H1 (cell line): ENCODE measurements at regions not wholly inside any gene's neighbourhood (a gene's known extent, or its start where the extent isn't known, plus 50 kb on each side); places are given as distances from the start of the nearest gene placed in this dataset.

Experiments
- CTCF ChIA-PET: fragments of 300-600 bp; sonication (Branson Sonifier 250); formaldehyde crosslinking; loops from one replicate; lab custom pipeline; 2021; ENCODE audit not compliant: partially characterized antibody; lab: Charles Lee
- POLR2A ChIA-PET: fragments of 300-600 bp; sonication (Branson Sonifier 250); formaldehyde crosslinking; loops from one replicate; lab custom pipeline; 2021; ENCODE audit warnings: inconsistent platforms; ENCODE audit not compliant: partially characterized antibody; lab: Charles Lee
- DNase-seq, 2 experiments: peaks; one replicate each; pipeline versions ENCODE4 v3.0.0 to v3.0.0-alpha.2; 2010 to 2022; ENCODE audit warnings: low spot score in 2 of 2, low read depth in 1 of 2, mixed read lengths in 1 of 2
- FAIRE-seq: peaks from 2 replicates; lab custom pipeline; 2011; peaks lifted over from hg19 to GRCh38; lab: Jason Lieb, UNC
- H2AFZ ChIP-seq: 2 replicates; pipeline ENCODE4 v1.8.1; 2012; ENCODE audit warnings: low read length, inconsistent platforms
- H2AK5ac ChIP-seq: 2 replicates; pipeline ENCODE4 v1.6.1; 2013; ENCODE audit warnings: low read depth, low read length
- H2BK120ac ChIP-seq: replicated peaks from 2 replicates; pipeline ENCODE3; 2013; ENCODE audit warnings: low read depth, low read length, inconsistent platforms
- H2BK12ac ChIP-seq: 2 replicates; pipeline ENCODE4 v1.6.1; 2013; ENCODE audit warnings: low read depth, low read length
- H2BK15ac ChIP-seq: 2 replicates; pipeline ENCODE4 v1.6.1; 2013; ENCODE audit warnings: low read length
- H2BK20ac ChIP-seq: 2 replicates; pipeline ENCODE4 v1.6.1; 2013; ENCODE audit warnings: low read length
- H2BK5ac ChIP-seq: 2 replicates; pipeline ENCODE4 v1.6.1; 2013; ENCODE audit warnings: low read depth, low read length
- H3K14ac ChIP-seq: 2 replicates; pipeline ENCODE4 v1.6.1; 2013; ENCODE audit warnings: inconsistent platforms; ENCODE audit not compliant: insufficient read length
- H3K18ac ChIP-seq: 2 replicates; pipeline ENCODE4 v1.6.1; 2013; ENCODE audit warnings: low read length; ENCODE audit errors: extremely low read depth
- H3K23ac ChIP-seq: 2 replicates; pipeline ENCODE4 v1.6.1; 2013; ENCODE audit warnings: inconsistent platforms; ENCODE audit not compliant: insufficient read length
- H3K23me2 ChIP-seq: 2 replicates; pipeline ENCODE4 v1.6.1; 2013; ENCODE audit warnings: low read depth, low read length
- H3K27ac ChIP-seq: 2 replicates; pipeline ENCODE4 v1.6.1; 2011; ENCODE audit warnings: low read depth, low read length, inconsistent platforms
- H3K27me3 ChIP-seq, 4 experiments: replicated peaks in 1 of 4; 1 replicate in 1 of 4; 2 replicates in 3 of 4; pipeline versions ENCODE4 v1.6.1 to v1.8.1; 2011 to 2013; ENCODE audit warnings: low read length in 3 of 4, mild to moderate bottlenecking in 3 of 4, inconsistent platforms in 2 of 4, mixed read lengths in 2 of 4, moderate library complexity in 1 of 4; ENCODE audit not compliant: control insufficient read depth in 3 of 4, insufficient read depth in 3 of 4; ENCODE audit errors: extremely low read depth in 1 of 4
- H3K36me3 ChIP-seq, 4 experiments: 2 replicates each; pipeline versions ENCODE4 v1.6.1 to v1.8.1; 2011 to 2013; ENCODE audit warnings: mild to moderate bottlenecking in 4 of 4, low read length in 3 of 4, moderate library complexity in 2 of 4, control low read depth in 1 of 4, inconsistent platforms in 1 of 4; ENCODE audit not compliant: insufficient read depth in 4 of 4, control insufficient read depth in 2 of 4
- H3K4ac ChIP-seq: replicated peaks from 2 replicates; pipeline ENCODE3; 2013; ENCODE audit warnings: low read length, low read depth, mixed read lengths, inconsistent platforms; ENCODE audit not compliant: insufficient read length
- H3K4me1 ChIP-seq, 4 experiments: replicated peaks in 1 of 4; 1 replicate in 1 of 4; 2 replicates in 3 of 4; pipeline versions ENCODE4 v1.6.1 to v1.8.1; 2011 to 2013; ENCODE audit warnings: low read length in 3 of 4, inconsistent platforms in 2 of 4, mixed read lengths in 1 of 4; ENCODE audit not compliant: insufficient read depth in 4 of 4, control insufficient read depth in 3 of 4
- H3K4me2 ChIP-seq, 2 experiments: 2 replicates each; pipeline versions ENCODE4 v1.6.1 to v1.8.1; 2011 to 2013; ENCODE audit warnings: low read depth in 2 of 2, low read length in 2 of 2, control low read depth in 1 of 2, inconsistent platforms in 1 of 2, mild to moderate bottlenecking in 1 of 2; ENCODE audit not compliant: insufficient read depth in 1 of 2
- H3K4me3 ChIP-seq, 4 experiments: fragments of 200-600, 300-600 bp in 1 of 4; sonication (generic), shearing (Covaris generic), sonication (Bioruptor Twin) in 1 of 4; 2 replicates each; pipeline versions ENCODE4 v1.5.1 to v1.8.1; 2011 to 2016; ENCODE audit warnings: low read length in 4 of 4, low read depth in 3 of 4, control low read depth in 2 of 4, inconsistent platforms in 2 of 4, mild to moderate bottlenecking in 2 of 4, mixed read lengths in 1 of 4, moderate library complexity in 1 of 4; ENCODE audit not compliant: insufficient read depth in 2 of 4; ENCODE audit errors: extremely low read depth in 1 of 4
- H3K56ac ChIP-seq: replicated peaks from 2 replicates; pipeline ENCODE3; 2013; ENCODE audit warnings: low read depth, mild to moderate bottlenecking, mixed read lengths, low read length, inconsistent platforms; ENCODE audit not compliant: insufficient read length
- H3K79me1 ChIP-seq: 2 replicates; pipeline ENCODE4 v1.6.1; 2013; ENCODE audit warnings: low read depth, low read length, control low read depth
- H3K79me2 ChIP-seq, 2 experiments: 2 replicates each; pipeline versions ENCODE4 v1.6.1 to v1.8.1; 2012 to 2013; ENCODE audit warnings: low read length in 2 of 2, mild to moderate bottlenecking in 2 of 2, inconsistent platforms in 1 of 2; ENCODE audit not compliant: insufficient read depth in 2 of 2, control insufficient read depth in 1 of 2
- H3K9ac ChIP-seq, 4 experiments: replicated peaks in 1 of 4; 1 replicate in 1 of 4; 2 replicates in 3 of 4; pipeline versions ENCODE4 v1.6.1 to v1.8.1; 2011 to 2013; ENCODE audit warnings: low read depth in 3 of 4, low read length in 3 of 4, control low read depth in 2 of 4, mild to moderate bottlenecking in 2 of 4, moderate library complexity in 2 of 4, inconsistent platforms in 1 of 4; ENCODE audit errors: extremely low read depth in 1 of 4
- H3K9me3 ChIP-seq, 2 experiments: 2 replicates each; pipeline versions ENCODE4 v1.6.1 to v1.8.1; 2012 to 2013; ENCODE audit warnings: mild to moderate bottlenecking in 2 of 2, moderate library complexity in 2 of 2, control low read depth in 1 of 2, inconsistent platforms in 1 of 2, low read depth in 1 of 2, low read length in 1 of 2, mixed read lengths in 1 of 2; ENCODE audit not compliant: insufficient read depth in 2 of 2
- H4K20me1 ChIP-seq, 2 experiments: replicated peaks in 1 of 2; 2 replicates each; pipeline versions ENCODE3 to v1.8.1; 2011 to 2013; ENCODE audit warnings: inconsistent platforms in 2 of 2, low read length in 2 of 2, mild to moderate bottlenecking in 1 of 2; ENCODE audit not compliant: insufficient read depth in 2 of 2, control insufficient read depth in 1 of 2
- H4K5ac ChIP-seq: 2 replicates; pipeline ENCODE4 v1.6.1; 2013; ENCODE audit warnings: low read length, low read depth, mixed read lengths, inconsistent platforms; ENCODE audit not compliant: insufficient read length
- H4K8ac ChIP-seq: 2 replicates; pipeline ENCODE4 v1.8.0; 2013; ENCODE audit warnings: mild to moderate bottlenecking, moderate library complexity, low read length, inconsistent platforms; ENCODE audit not compliant: insufficient read depth; ENCODE audit errors: extremely low read depth
- H4K91ac ChIP-seq: replicated peaks from 2 replicates; pipeline ENCODE3; 2013; ENCODE audit warnings: low read length, mixed read lengths, inconsistent platforms; ENCODE audit not compliant: insufficient read length
- BACH1 ChIP-seq: IDR thresholded peaks from 2 replicates; pipeline ENCODE4 v1.6.1; 2012; ENCODE audit warnings: low read length, improper control_type of control experiment
- FOSL1 ChIP-seq: IDR thresholded peaks from 2 replicates; pipeline ENCODE4 v1.6.1; 2011; ENCODE audit warnings: mild to moderate bottlenecking, low read depth, low read length, moderate library complexity; ENCODE audit not compliant: insufficient read depth
- KDM5A ChIP-seq: fragments of 200-600 bp; IDR thresholded peaks from 2 replicates; pipeline ENCODE4 v1.7.1; 2012; ENCODE audit warnings: mild to moderate bottlenecking, low read length, inconsistent platforms, mixed read lengths
- NANOG ChIP-seq: IDR thresholded peaks from 2 replicates; pipeline ENCODE4 v1.6.1; 2011; ENCODE audit warnings: low read length, low read depth, mild to moderate bottlenecking, inconsistent platforms; ENCODE audit not compliant: insufficient read depth, poor library complexity, severe bottlenecking
- NRF1 ChIP-seq: IDR thresholded peaks from 2 replicates; pipeline ENCODE4 v1.6.1; 2011; ENCODE audit warnings: mild to moderate bottlenecking, low read depth, low read length, improper control_type of control experiment
- RAD21 ChIP-seq, 2 experiments: IDR thresholded peaks in 1 of 2; conservative IDR thresholded peaks in 1 of 2; 2 replicates each; pipeline ENCODE4 v1.6.1; 2011; ENCODE audit warnings: low read depth in 2 of 2, low read length in 2 of 2, improper control_type of control experiment in 1 of 2, inconsistent platforms in 1 of 2, mild to moderate bottlenecking in 1 of 2, moderate library complexity in 1 of 2
- RNF2 ChIP-seq: fragments of 200-900, 300-1000 bp; sonication (generic); IDR thresholded peaks from 2 replicates; pipeline ENCODE4 v1.7.1; 2016; ENCODE audit warnings: borderline replicate concordance, low read depth, mild to moderate bottlenecking, antibody characterized with exemption, low read length; ENCODE audit not compliant: poor library complexity, severe bottlenecking; ENCODE audit errors: missing control alignments
- TAF1 ChIP-seq: IDR thresholded peaks from 2 replicates; pipeline ENCODE4 v1.6.1; 2011; ENCODE audit warnings: mild to moderate bottlenecking, low read depth, low read length
- WGBS, 2 experiments: shearing (Covaris generic) in 1 of 2; methylation state at CpG; one replicate each; pipeline versions ENCODE4 v1.1.6 to v1.1.7; 2013 to 2015; ENCODE audit warnings: low lambda C conversion rate in 2 of 2, mixed read lengths in 2 of 2, inconsistent platforms in 1 of 2, low coverage in 1 of 2, missing lambda C conversion rate in 1 of 2; ENCODE audit not compliant: insufficient replicate concordance in 2 of 2, insufficient coverage in 1 of 2, insufficient read length in 1 of 2; ENCODE audit errors: extremely low coverage in 1 of 2, missing lambda C conversion rate in 1 of 2; 5-methylcytosine and 5-hydroxymethylcytosine counted together

GRCh38 chr3:43870844-43871626, 180.3 kb downstream of the ABHD5 start:
- Histone ChIP-seq H2AFZ (no peak overlapping the region), H3K4ac (no peak overlapping the region), H2BK20ac (no peak overlapping the region), H3K79me2 (no peaks in the 10 kb centered on the region), H4K8ac (no peak overlapping the region), H3K36me3 (no peaks in the 10 kb centered on the region), H4K20me1 (no peaks in the 10 kb centered on the region), H3K4me1 (peaks cover 0 to 6% (median 1%) of the 10 kb centered on the region in 4 experiments; a peak in 4 of 7 replicates), H3K4me3 (no peak overlapping the region), H2BK120ac (no peak overlapping the region), H4K91ac (no peak overlapping the region), H3K27ac (no peak overlapping the region), H3K4me2 (no peak overlapping the region), H3K56ac (no peak overlapping the region), H3K23ac (no peak overlapping the region), H2BK15ac (no peak overlapping the region), H3K23me2 (no peaks in the 10 kb centered on the region), H3K9ac (no peak overlapping the region), H3K9me3 (peaks cover 0 to 4% of the 10 kb centered on the region in 2 experiments; a peak in 1 of 4 replicates), H2BK5ac (no peak overlapping the region), H3K27me3 (no peaks in the 10 kb centered on the region), H2BK12ac (no peak overlapping the region), H3K18ac (no peak overlapping the region), H2AK5ac (no peak overlapping the region), H4K5ac (no peak overlapping the region), H3K14ac (no peak overlapping the region), H3K79me1 (no peaks in the 10 kb centered on the region)
- FAIRE-seq (no peak), DNase-seq (peak in 1 of 2 experiments; percentile 17)
- POLR2A ChIA-PET: no interaction called here
- CTCF ChIA-PET: interaction anchor here (0.5 to 8.7 kb wide), 6 partner anchors 8 to 328 kb away, joined by 3 to 88 read pairs (median 4); no protein-coding TSS in a partner anchor
- WGBS, 2 experiments: 97% methylated on average over 2 of the region's 2 CpGs; no CpG with 5 or more reads in 1 of the 2 experiments
- TF ChIP-seq TAF1: no peak
- no peak for TF ChIP-seq BACH1
- no peak for TF ChIP-seq RAD21 (IDR thresholded peaks at IDR 0.05 in 1 of 2, conservative IDR thresholded peaks at IDR 0.05 in 1 of 2; ENCODE audit: low read depth in 2 of 2, low read length in 2 of 2)
- no peak for TF ChIP-seq RNF2
- TF ChIP-seq NANOG: no peak
- TF ChIP-seq KDM5A: no peak
- TF ChIP-seq FOSL1: no peak
- no peak for TF ChIP-seq NRF1
